Activated CD4-positive, alpha-beta T cell treated with anti-CD3 and anti-CD28 coated beads for 4 hours (primary cell): ENCODE measurements at regions not wholly inside any gene's neighbourhood (a gene's known extent, or its start where the extent isn't known, plus 50 kb on each side); places are given as distances from the start of the nearest gene placed in this dataset.

Source experiments
- DNase-seq, 2 donors: peaks; one replicate each; pipeline ENCODE4 v3.0.0-alpha.2; 2020

DNA sequence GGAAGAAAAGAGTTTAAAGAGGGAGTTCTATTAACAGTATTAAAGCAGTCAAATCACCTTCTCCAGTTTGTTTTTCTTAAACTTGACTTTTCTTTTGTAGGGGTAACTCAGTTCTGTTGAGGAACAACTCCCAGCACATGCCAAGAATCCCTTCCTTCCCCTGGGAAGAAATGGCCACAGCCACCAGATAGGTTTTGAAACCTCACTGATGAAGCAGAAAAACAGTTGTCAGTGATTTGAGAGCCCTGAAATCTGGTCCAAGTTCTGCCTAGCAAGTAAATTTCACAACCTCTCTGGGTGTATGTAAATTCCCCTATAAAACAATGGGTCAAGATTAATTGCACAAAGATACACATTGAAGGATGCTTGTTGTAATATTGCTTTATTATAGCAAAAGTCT is 167.1 kb downstream of the DHX15 start:
- DNase-seq: no peak

GRCh38 chr4:24416293-24416692 is 168.1 kb downstream of the DHX15 start:
- DNase-seq: no peak

GRCh38 chr4:24413311-24413784 is 171.0 kb downstream of the DHX15 start:
- DNase-seq: no peak

DNA sequence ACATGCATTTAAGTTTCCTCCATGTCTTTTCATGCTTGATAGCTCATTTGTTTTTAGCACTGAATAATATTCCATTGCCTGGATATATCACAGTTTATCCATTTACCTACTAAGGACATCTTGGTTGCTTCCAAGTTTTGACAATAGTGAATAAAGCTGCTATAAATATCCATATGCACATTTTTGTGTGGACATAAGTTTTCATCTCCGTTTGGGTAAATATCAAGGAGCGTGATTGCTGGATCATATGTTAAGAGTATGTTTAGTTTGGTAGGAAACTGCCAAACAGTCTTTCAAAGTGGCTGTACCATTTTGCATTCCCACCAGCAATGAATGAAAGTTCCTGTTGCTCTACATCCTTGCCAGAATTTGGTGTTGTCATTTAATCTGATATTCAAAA is 172.5 kb downstream of the DHX15 start:
- DNase-seq: no peak

- no peak for DNase-seq
Observed at GRCh38 chr4:24411299-24411698, 173.1 kb downstream of the DHX15 start.

DNA sequence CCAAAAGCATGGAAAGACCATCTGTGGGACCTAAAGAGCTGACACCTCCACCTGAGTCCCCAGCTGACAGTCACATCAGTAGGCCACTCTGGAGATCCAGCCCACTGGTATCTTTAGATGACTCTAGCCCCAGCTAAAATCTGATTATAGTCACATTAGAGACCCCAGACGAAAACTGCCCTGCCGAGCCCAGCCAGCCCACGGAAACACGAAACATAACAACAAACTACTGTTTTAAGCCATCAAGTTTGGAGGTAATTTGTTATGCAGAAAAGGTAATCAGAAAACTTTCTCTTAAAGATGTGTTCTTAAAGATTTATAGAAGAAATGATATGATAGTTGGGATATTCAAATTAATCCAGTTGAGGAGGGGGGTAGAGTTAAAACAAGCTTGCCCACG is 175.7 kb downstream of the DHX15 start:
- no peak for DNase-seq

- no peak for DNase-seq
Observed at GRCh38 chr4:24405926-24406325, 178.4 kb downstream of the DHX15 start.

DNA sequence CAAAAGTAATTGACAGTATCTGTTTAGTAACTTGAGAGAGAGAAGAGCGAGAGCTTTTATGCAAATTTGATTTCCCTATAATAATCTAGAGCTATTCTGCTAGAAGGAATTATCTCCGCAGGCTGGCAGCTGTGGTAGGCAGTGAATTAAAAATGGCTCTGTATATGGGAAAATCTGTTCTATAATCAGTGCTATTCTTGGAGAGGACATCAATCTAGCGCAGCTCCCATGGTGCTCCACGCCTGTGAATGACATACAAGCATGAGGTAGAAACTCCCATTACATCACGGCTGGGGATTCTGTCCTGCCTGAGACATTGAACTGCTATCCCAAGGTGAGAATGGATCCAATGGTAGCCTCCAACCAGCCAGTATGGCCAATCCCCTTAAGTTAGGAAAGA is 179.0 kb downstream of the DHX15 start:
- DNase-seq: no peak

- no peak for DNase-seq
Observed at GRCh38 chr4:24404281-24404680, 180.1 kb downstream of the DHX15 start.

DNA sequence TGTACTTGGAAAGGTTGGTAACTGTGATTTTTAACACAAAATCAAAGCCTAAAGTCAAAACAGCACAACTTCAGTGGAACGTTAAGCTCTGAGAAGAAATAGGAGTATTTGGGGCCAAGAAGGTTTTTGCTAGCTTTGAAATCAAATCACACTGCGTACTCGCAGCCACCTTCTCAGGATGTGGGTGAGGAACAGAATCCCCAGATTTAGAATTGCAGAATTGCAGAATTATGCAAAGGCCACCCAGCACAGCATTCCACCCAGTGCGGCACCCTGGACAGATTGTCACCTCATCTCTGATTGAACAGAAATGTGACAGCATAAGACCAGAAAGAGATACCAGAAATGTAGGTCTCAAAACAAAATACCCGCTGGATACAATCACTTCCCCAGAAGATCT is 181.1 kb downstream of the DHX15 start:
- no peak for DNase-seq

GRCh38 chr4:24400537-24400936 is 183.8 kb downstream of the DHX15 start:
- DNase-seq: no peak

- no peak for DNase-seq
Observed at GRCh38 chr4:24396988-24397387, 187.4 kb downstream of the DHX15 start.

DNA sequence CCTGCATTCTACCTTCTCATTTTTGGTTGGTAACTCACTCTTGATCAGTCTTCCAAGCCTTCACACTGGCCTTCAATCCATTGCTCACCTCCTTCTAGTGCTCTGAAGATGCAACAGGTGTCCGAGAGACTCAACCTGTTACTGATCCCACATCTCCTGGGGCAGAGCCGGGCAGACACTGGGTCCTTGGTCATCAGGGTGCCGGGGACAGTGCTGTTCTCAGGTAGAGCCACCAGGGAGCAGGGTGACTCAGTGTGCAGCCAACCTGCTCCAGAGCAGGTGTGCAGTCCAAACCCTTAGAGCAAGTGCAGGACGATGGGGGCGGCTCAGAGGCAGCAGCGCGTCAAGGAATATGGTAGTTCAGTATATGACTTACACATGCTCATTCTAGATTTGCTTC is 188.4 kb downstream of the DHX15 start:
- DNase-seq: no peak

DNA sequence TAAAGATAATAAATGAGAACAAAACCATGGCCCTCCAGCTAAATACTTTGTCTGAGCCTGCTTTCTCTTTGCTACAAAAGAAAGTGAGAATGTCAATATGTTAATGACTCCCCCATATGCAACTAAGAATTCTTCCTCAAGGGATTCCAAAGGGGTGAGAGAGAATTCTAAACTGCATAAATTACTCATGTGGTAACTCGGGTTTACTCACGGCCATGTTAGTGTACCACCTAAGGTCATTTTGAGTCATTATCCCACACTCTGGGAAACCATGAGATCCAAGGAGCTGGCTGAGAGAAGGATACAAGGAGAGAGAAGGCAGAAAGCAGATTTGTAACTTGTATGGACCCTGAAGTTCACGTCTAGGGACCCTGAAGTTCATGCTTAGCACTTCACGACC is 190.3 kb downstream of the DHX15 start:
- DNase-seq: no peak

- no peak for DNase-seq
Observed at GRCh38 chr4:24392613-24393012, 191.7 kb downstream of the DHX15 start.

DNA sequence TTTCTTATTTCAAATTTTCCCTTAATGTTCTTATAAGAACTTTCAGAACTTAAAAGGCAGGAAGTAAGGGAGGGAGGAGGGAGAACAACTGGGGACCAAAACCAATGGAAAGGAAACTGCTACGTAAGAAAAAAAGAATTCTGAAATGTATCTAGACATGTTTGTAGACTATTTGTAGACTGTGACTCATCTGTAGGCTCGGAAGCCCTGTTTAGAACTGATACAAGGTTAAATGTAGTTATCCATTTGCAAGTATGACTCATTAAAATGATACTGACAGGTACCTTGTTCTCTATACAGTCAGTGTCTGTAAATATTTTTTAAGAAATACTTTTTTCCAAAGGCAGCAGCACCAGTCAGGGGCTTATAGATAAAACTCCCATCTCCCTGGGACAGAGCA is 202.0 kb downstream of the DHX15 start:
- no peak for DNase-seq

DNA sequence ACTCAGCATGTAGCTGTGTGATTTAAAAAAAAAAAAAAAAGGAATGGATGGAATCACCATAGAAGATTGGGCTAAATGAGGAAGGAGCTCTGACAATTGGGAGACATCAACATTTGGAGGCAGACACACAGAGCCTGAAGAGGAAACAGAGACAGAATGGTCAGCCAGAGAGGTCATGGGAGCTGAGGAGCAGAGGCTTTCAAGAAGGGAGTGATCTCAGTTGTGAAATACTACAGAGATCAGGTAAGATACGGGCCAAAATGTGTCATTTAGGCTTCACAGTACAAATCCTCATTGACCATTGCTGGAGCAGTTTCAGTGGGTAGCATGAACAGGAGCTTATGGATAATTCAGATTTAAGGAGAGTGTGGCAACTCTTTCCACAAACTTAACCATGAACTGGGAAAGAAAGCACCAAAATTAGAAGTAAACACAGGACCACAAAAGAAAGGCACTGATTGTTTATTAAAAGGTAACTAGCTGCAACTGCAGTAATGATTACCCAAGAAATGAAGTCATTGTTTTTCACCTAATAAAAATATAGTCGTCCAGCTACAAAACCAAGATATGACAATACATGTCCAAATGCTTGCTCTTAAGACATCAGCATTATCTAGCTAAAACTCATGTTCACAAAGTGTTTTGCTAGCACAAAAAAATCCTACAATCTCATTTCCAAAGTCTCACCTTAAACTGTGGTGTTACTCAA is 203.2 kb downstream of the DHX15 start:
- no peak for DNase-seq

- DNase-seq: no peak
Observed at GRCh38 chr4:24373704-24374103, 210.7 kb downstream of the DHX15 start.

GRCh38 chr4:24372881-24373280 is 211.5 kb downstream of the DHX15 start:
- no peak for DNase-seq

DNA sequence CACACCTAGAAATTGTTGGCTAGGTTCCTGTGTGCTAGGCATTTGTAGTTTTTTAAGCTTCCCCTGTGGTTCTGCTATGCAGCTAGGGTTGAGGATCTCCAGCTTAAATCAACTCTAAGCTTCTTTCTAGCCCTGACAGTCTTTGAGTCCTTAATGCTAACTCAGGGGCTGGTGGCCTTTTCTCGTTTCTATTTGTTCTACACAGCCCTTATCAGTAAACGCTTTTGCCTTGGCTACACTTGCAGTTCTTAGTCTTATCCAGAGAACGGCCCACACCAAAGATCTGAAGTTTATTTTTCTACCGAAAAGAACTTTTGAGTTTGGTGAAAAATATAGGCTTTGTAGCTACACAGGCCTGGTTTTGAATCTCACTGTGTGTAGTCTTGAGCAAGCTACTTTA is 212.0 kb downstream of the DHX15 start:
- no peak for DNase-seq

DNA sequence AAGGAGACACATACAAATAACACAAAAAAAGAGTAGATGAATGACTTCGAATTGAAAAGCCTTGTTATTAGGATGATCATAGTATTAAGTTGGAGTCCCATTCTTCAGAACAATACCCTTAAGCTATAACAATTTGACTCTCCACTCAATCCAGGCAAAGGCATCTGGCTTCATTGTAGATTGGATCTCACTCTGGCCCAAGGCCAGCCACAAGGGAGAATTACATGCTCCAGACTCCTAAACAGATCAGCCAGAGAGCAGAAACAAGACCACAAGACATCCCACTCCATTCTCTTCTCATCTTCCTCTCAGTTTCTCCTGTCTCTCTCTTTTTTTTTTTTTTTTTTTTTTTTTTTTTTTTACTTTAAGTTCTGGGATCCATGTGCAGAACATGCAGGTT is 213.9 kb downstream of the DHX15 start:
- DNase-seq: no peak

GRCh38 chr4:24369507-24370029 is 214.8 kb downstream of the DHX15 start:
- no peak for DNase-seq

GRCh38 chr4:24368801-24369200 is 215.6 kb downstream of the DHX15 start:
- DNase-seq: no peak

DNA sequence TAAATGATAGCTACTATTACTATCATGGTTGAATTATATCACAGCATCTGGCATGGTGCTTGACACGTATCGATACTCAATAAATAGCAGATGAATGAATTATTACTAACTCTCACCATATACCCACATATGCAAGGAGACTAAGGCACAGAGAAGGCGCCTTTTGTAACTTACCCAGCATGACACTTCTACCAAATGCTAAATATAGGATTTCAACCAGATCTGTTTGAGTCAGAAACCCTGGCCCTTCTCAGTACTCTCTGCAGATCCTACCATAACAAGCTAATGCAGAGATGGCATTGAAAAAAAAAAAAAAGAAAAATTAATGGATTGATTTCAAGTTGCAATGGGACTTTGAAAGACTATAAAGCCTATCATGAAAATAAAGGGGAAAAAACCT is 219.5 kb downstream of the DHX15 start:
- DNase-seq: no peak

DNA sequence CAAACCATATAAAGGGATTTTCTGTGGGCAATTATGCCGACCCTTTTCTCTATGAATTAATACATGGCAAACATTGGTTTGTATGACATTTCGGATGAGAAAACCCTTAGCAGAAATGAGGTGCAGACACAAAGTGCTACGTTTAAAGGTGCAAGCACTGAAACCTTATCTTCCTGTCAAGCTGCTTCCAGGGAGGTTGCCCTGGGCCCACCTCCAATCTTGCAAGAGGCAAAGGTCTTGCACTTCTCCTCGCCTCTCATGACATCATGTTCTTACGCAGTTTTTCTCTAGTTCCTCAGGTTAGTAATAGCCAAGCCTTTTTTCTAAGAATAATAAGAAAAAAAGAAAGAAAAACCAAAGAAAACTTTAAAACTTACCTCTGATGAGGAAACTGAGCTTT is 220.1 kb downstream of the DHX15 start:
- no peak for DNase-seq
